ENCODE measurements at regions not wholly inside any gene's neighbourhood (a gene's known extent, or its start where the extent isn't known, plus 50 kb on each side); places are given as distances from the start of the nearest gene placed in this dataset.

- TF ChIP-seq, protein P1, sequence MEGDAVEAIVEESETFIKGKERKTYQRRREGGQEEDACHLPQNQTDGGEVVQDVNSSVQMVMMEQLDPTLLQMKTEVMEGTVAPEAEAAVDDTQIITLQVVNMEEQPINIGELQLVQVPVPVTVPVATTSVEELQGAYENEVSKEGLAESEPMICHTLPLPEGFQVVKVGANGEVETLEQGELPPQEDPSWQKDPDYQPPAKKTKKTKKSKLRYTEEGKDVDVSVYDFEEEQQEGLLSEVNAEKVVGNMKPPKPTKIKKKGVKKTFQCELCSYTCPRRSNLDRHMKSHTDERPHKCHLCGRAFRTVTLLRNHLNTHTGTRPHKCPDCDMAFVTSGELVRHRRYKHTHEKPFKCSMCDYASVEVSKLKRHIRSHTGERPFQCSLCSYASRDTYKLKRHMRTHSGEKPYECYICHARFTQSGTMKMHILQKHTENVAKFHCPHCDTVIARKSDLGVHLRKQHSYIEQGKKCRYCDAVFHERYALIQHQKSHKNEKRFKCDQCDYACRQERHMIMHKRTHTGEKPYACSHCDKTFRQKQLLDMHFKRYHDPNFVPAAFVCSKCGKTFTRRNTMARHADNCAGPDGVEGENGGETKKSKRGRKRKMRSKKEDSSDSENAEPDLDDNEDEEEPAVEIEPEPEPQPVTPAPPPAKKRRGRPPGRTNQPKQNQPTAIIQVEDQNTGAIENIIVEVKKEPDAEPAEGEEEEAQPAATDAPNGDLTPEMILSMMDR (IDR thresholded peaks at IDR 0.05) = no peak
- no peak for TF ChIP-seq EZH2 (IDR thresholded peaks at IDR 0.05)
- no peak for TF ChIP-seq EZH2phosphoT487 (IDR thresholded peaks at IDR 0.05)
These were observed 525.1 kb upstream of the CNTN5 start for GRCh38 chr11:98495601-98496000.
